Neural progenitor cell (in vitro differentiated cells): ENCODE measurements at regions not wholly inside any gene's neighbourhood (a gene's known extent, or its start where the extent isn't known, plus 50 kb on each side); places are given as distances from the start of the nearest gene placed in this dataset.

Experiments used
- DNase-seq: peaks from one replicate; pipeline ENCODE4 v3.0.0-alpha.2; 2016; ENCODE audit warnings: low spot score
- H2AFZ ChIP-seq: fragments of 200-600 bp; sonication (generic); replicated peaks from 2 replicates; pipeline ENCODE4 v1.6.1; 2016; ENCODE audit warnings: antibody characterized with exemption
- H3F3A ChIP-seq: fragments of 200-600 bp; sonication (generic); 2 replicates; pipeline ENCODE4 v1.6.1; 2016; ENCODE audit warnings: antibody characterized with exemption, low read depth
- H3K27ac ChIP-seq: fragments of 200-600 bp; sonication (generic); 2 replicates; pipeline ENCODE4 v1.5.1; 2016; ENCODE audit warnings: mild to moderate bottlenecking
- H3K27me3 ChIP-seq: fragments of 200-600 bp; sonication (generic); 2 replicates; pipeline ENCODE4 v1.6.1; 2016; ENCODE audit warnings: mild to moderate bottlenecking, moderate library complexity
- H3K36me3 ChIP-seq: fragments of 200-600 bp; sonication (generic); 2 replicates; pipeline ENCODE4 v1.5.1; 2016
- H3K4me1 ChIP-seq: fragments of 200-600 bp; sonication (generic); 2 replicates; pipeline ENCODE4 v1.6.1; 2016; ENCODE audit warnings: mixed run types
- H3K4me2 ChIP-seq: fragments of 200-600 bp; sonication (generic); 2 replicates; pipeline ENCODE4 v1.6.1; 2016
- H3K4me3 ChIP-seq: fragments of 200-600 bp; sonication (generic); 2 replicates; pipeline ENCODE4 v1.5.1; 2016
- H3K79me2 ChIP-seq: fragments of 200-600 bp; sonication (generic); 2 replicates; pipeline ENCODE4 v1.6.1; 2016; ENCODE audit warnings: low read depth
- H3K9ac ChIP-seq: fragments of 200-600 bp; sonication (generic); 2 replicates; pipeline ENCODE4 v1.6.1; 2016
- H3K9me3 ChIP-seq: fragments of 200-600 bp; sonication (generic); 2 replicates; pipeline ENCODE4 v1.5.1; 2016; ENCODE audit warnings: low read depth
- H4K20me1 ChIP-seq: fragments of 200-600 bp; sonication (generic); 2 replicates; pipeline ENCODE4 v1.6.1; 2016; ENCODE audit warnings: low read depth
- H3K27ac Mint-ChIP-seq: 3 replicates; pipeline ENCODE4 v1.8.0; 2021; ENCODE audit warnings: mixed read lengths
- H3K27me3 Mint-ChIP-seq: 2 replicates; pipeline ENCODE4 v1.8.0; 2022; ENCODE audit warnings: low read depth, mild to moderate bottlenecking, inconsistent platforms, moderate library complexity, mixed read lengths; ENCODE audit not compliant: insufficient read depth
- H3K36me3 Mint-ChIP-seq: 3 replicates; pipeline ENCODE4 v1.8.0; 2021; ENCODE audit warnings: mixed read lengths
- H3K4me1 Mint-ChIP-seq: 3 replicates; pipeline ENCODE4 v1.8.0; 2021; ENCODE audit warnings: mixed read lengths
- H3K4me3 Mint-ChIP-seq: 3 replicates; pipeline ENCODE4 v1.8.0; 2021; ENCODE audit warnings: mild to moderate bottlenecking, moderate library complexity, mixed read lengths
- H3K9me3 Mint-ChIP-seq: 3 replicates; pipeline ENCODE4 v1.8.0; 2020; ENCODE audit warnings: mixed read lengths
- EZH2 ChIP-seq: fragments of 200-600 bp; sonication (generic); IDR thresholded peaks from 2 replicates; pipeline ENCODE4 v1.6.1; 2017; ENCODE audit warnings: antibody characterized with exemption, mild to moderate bottlenecking, moderate library complexity
- EZH2phosphoT487 ChIP-seq: fragments of 200-600 bp; sonication (generic); IDR thresholded peaks from 2 replicates; pipeline ENCODE4 v1.6.1; 2017; ENCODE audit warnings: antibody characterized with exemption
- TF ChIP-seq, protein P1 (sequence below): fragments of 200-600 bp; sonication (generic); IDR thresholded peaks from 2 replicates; pipeline ENCODE4 v1.5.1; 2017; ENCODE audit warnings: antibody characterized with exemption, mild to moderate bottlenecking

DNA sequence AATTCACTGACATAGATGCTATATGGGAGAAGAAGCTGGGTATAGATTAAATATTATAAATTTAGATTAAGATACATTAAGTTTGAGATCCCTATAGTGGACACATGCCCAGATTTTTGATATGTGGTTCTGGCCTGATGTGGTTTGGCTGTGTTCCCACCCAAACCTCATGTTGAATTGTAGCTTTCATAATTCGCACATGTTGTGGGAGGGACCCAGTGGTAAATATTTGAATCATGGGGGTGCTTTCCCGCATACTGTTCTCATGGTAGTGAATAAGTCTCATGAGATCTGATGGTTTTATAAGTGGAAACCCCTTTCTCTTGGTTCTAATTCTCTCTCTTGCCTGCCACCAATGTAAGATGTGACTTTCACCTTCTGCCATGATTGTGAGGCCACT lies 189.4 kb upstream of the CD96 start:
- no peaks in the 10 kb centered on the region for H3K36me3 ChIP-seq
- no peak overlapping the region for H3K4me3 ChIP-seq
- H3K9ac ChIP-seq: no peak overlapping the region
- no peaks in the 10 kb centered on the region for H3K79me2 ChIP-seq
- no peaks in the 10 kb centered on the region for H3F3A ChIP-seq
- H3K27me3 ChIP-seq: no peaks in the 10 kb centered on the region
- H3K9me3 Mint-ChIP-seq: peaks cover 18% of the 10 kb centered on the region
- H3K4me3 Mint-ChIP-seq: no peak overlapping the region
- H3K36me3 Mint-ChIP-seq: no peaks in the 10 kb centered on the region
- peaks cover 3% of the 10 kb centered on the region for H3K9me3 ChIP-seq
- TF ChIP-seq EZH2 (no peak), EZH2phosphoT487 (no peak)
- TF ChIP-seq, protein P1, sequence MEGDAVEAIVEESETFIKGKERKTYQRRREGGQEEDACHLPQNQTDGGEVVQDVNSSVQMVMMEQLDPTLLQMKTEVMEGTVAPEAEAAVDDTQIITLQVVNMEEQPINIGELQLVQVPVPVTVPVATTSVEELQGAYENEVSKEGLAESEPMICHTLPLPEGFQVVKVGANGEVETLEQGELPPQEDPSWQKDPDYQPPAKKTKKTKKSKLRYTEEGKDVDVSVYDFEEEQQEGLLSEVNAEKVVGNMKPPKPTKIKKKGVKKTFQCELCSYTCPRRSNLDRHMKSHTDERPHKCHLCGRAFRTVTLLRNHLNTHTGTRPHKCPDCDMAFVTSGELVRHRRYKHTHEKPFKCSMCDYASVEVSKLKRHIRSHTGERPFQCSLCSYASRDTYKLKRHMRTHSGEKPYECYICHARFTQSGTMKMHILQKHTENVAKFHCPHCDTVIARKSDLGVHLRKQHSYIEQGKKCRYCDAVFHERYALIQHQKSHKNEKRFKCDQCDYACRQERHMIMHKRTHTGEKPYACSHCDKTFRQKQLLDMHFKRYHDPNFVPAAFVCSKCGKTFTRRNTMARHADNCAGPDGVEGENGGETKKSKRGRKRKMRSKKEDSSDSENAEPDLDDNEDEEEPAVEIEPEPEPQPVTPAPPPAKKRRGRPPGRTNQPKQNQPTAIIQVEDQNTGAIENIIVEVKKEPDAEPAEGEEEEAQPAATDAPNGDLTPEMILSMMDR: no peak
- peaks cover 2% of the 10 kb centered on the region for H3K27me3 Mint-ChIP-seq
- no peaks in the 10 kb centered on the region for H4K20me1 ChIP-seq
- no peaks in the 10 kb centered on the region for H3K4me1 ChIP-seq
- no peak for DNase-seq
- H3K27ac Mint-ChIP-seq: no peak overlapping the region
- H2AFZ ChIP-seq: no peak overlapping the region
- no peak overlapping the region for H3K4me2 ChIP-seq
- H3K4me1 Mint-ChIP-seq: no peaks in the 10 kb centered on the region
- H3K27ac ChIP-seq: no peak overlapping the region

DNA sequence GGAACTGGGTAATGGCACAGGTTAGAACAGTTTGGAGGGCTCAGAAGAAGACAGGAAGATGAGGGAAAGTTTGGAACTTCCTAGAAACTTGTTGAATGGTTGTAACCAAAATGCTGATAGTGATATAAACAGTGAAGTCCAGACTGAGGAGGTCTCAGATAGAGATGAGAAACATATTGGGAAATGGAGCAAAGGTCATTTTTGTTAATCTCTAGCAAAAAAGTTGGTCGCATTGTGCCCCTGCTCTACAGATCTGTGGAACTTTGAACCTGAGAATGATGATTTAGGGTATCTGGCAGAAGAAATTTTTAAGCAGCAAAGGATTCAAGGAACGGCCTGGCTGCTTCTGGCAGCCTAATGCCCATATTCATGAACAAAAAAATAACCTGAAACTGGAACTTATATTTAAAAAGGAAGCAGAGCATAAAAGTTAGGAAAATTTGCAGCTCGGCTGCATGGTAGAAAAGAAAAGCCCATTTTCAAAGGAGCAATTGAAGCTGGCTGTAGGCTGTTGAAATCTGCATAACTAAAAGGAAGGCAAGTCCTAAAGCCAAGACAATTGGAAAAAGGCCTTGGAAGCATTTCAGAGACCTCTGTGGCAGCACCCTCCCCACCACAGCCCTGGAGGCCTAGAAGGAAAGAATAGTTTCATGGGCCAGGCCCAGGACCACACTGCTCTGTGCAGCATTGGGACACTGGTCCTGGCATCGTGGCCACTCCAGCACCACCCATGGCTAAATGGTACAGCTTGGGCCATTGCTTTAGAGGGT lies 182.6 kb upstream of the CD96 start:
- Histone ChIP-seq H3K9ac (no peak overlapping the region), H3K79me2 (no peaks in the 10 kb centered on the region), H3K9me3 (no peaks in the 10 kb centered on the region), H3K4me2 (no peak overlapping the region), H3K27ac (no peak overlapping the region), H3K36me3 (no peaks in the 10 kb centered on the region), H4K20me1 (no peaks in the 10 kb centered on the region), H3F3A (no peaks in the 10 kb centered on the region), H3K4me1 (no peaks in the 10 kb centered on the region), H2AFZ (no peak overlapping the region), H3K27me3 (no peaks in the 10 kb centered on the region), H3K4me3 (no peak overlapping the region)
- TF ChIP-seq EZH2: no peak
- TF ChIP-seq, protein P1: no peak
- no peak for TF ChIP-seq EZH2phosphoT487
- H3K27ac Mint-ChIP-seq: no peak overlapping the region
- no peak overlapping the region for H3K4me3 Mint-ChIP-seq
- no peaks in the 10 kb centered on the region for H3K27me3 Mint-ChIP-seq
- DNase-seq: no peak
- H3K4me1 Mint-ChIP-seq: peaks cover 3% of the 10 kb centered on the region
- no peaks in the 10 kb centered on the region for H3K36me3 Mint-ChIP-seq
- H3K9me3 Mint-ChIP-seq: no peaks in the 10 kb centered on the region

DNA sequence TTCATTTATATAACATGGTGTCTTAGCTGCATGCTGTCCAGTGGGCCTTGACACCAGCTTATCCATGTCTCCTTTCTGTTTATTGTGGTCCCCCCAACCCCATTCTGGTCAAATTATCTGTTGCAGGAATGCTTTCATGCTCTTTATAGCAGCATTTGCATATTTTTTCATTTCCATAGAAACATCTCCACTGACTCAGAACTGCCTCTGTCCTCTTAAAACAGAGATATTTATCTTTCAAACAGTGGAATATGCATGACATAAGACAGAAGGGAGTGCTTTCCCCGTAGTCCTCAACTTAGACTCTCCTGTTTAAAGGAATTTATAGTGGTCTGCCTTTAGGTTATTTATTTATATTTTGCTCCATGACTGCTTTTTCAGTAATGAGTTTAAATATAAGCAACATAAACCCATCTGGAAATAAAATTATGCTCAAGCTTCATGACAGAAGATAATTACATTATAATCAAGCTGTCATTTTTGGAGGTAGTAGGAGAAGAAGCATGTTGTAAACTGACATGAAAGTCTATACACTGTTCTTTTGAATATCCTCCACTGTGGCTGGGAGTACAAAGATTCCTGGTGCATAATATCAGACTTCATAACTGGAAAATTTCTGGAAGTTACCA lies 179.5 kb upstream of the CD96 start:
- Mint-ChIP-seq H3K27ac (no peak overlapping the region), H3K9me3 (no peaks in the 10 kb centered on the region), H3K36me3 (no peaks in the 10 kb centered on the region), H3K4me3 (no peak overlapping the region), H3K4me1 (peaks cover 3% of the 10 kb centered on the region), H3K27me3 (no peaks in the 10 kb centered on the region)
- Histone ChIP-seq H2AFZ (no peak overlapping the region), H3K27me3 (no peaks in the 10 kb centered on the region), H3K4me3 (no peak overlapping the region), H3K4me2 (no peak overlapping the region), H3K4me1 (no peaks in the 10 kb centered on the region), H3K27ac (no peak overlapping the region), H3K9me3 (no peaks in the 10 kb centered on the region), H3K79me2 (no peaks in the 10 kb centered on the region), H3K36me3 (no peaks in the 10 kb centered on the region), H4K20me1 (no peaks in the 10 kb centered on the region), H3F3A (no peaks in the 10 kb centered on the region), H3K9ac (no peak overlapping the region)
- TF ChIP-seq EZH2 (no peak), EZH2phosphoT487 (no peak)
- TF ChIP-seq, protein P1: no peak
- no peak for DNase-seq
